ENCODE measurements at regions not wholly inside any gene's neighbourhood (a gene's known extent, or its start where the extent isn't known, plus 50 kb on each side); places are given as distances from the start of the nearest gene placed in this dataset.
A peak's percentile ranks its signal among the peaks of the same experiment; 100 is the strongest.

- TF ChIP-seq ZFX (IDR thresholded peaks at IDR 0.05) (no peak), CTCF (conservative IDR thresholded peaks at IDR 0.05) (peak; percentile 70)
- no peak overlapping the region for H3K27ac ChIP-seq
These were observed 180.7 kb downstream of the GASK1B start for GRCh38 chr4:157992038-157992705.

- no peak for TF ChIP-seq ZFX (IDR thresholded peaks at IDR 0.05)
- no peak for TF ChIP-seq CTCF (conservative IDR thresholded peaks at IDR 0.05)
- H3K27ac ChIP-seq: no peak overlapping the region
These were observed 184.2 kb downstream of the GASK1B start for GRCh38 chr4:157988641-157989040.

- no peak overlapping the region for H3K27ac ChIP-seq
- TF ChIP-seq CTCF (conservative IDR thresholded peaks at IDR 0.05): no peak
- no peak for TF ChIP-seq ZFX (IDR thresholded peaks at IDR 0.05)
These were observed 188.4 kb downstream of the GASK1B start for GRCh38 chr4:157984285-157984911.

GRCh38 chr4:157983300-157983699, 189.5 kb downstream of the GASK1B start:
- H3K27ac ChIP-seq: no peak overlapping the region

GRCh38 chr4:157980158-157980557, 192.7 kb downstream of the GASK1B start:
- no peak overlapping the region for H3K27ac ChIP-seq
- TF ChIP-seq ZFX (IDR thresholded peaks at IDR 0.05): no peak
- no peak for TF ChIP-seq CTCF (conservative IDR thresholded peaks at IDR 0.05)

More at GRCh38 chr4:157983300-157983699, 189.5 kb downstream of the GASK1B start:
- TF ChIP-seq ZFX (IDR thresholded peaks at IDR 0.05): no peak
- TF ChIP-seq CTCF (conservative IDR thresholded peaks at IDR 0.05): no peak

- no peak overlapping the region for H3K27ac ChIP-seq
- peak; percentile 90 for TF ChIP-seq CTCF (conservative IDR thresholded peaks at IDR 0.05)
- no peak for TF ChIP-seq ZFX (IDR thresholded peaks at IDR 0.05)
These were observed 194.0 kb downstream of the GASK1B start for GRCh38 chr4:157978680-157979361.

GRCh38 chr4:157977086-157977485, 195.7 kb downstream of the GASK1B start:
- TF ChIP-seq CTCF (conservative IDR thresholded peaks at IDR 0.05) (no peak), ZFX (IDR thresholded peaks at IDR 0.05) (no peak)
- no peak overlapping the region for H3K27ac ChIP-seq

Data from C4-2B (cell line).